ENCODE measurements at regions not wholly inside any gene's neighbourhood (a gene's known extent, or its start where the extent isn't known, plus 50 kb on each side); places are given as distances from the start of the nearest gene placed in this dataset.

DNA sequence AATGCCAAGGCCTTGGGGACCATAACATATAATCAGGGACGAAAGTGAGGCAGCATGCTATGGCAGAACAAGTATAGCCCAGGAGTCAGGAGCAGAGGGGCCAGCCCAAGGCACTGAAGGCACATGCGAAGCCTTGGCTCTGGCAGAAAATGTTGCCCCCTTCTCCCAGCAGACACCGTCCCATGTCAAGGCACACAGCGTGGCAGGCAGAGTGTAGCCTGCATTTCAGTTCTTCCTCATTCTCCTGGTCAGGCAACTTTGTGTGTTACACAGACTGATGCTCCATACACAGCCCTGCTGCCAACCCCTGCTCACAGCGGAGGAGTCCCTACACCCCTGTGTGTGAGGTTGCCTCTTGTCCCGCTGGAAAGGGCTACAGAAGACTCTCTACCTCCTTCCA, 480.8 kb downstream of the BCL11A start:
- no peak overlapping the region for H3K4me2 ChIP-seq
- CTCF ChIA-PET: no interaction called here
- no peak overlapping the region for H3K4me3 ChIP-seq
- ATAC-seq: no peak
- no peaks in the 10 kb centered on the region for H3K9me3 ChIP-seq
- no peak overlapping the region for H3K27ac ChIP-seq
- 33% methylated on average over 6 of the region's 6 CpGs for WGBS (ENCODE audit: missing lambda C conversion rate)
- POLR2A ChIA-PET: no interaction called here
- TF ChIP-seq RFX5 (IDR thresholded peaks at IDR 0.05): no peak
- no peak for TF ChIP-seq CEBPB (IDR thresholded peaks at IDR 0.05)
- no peak for TF ChIP-seq RARB (CRISPR knock-in tag; IDR thresholded peaks at IDR 0.05)
- no peak for TF ChIP-seq HOXB13 (CRISPR knock-in tag; IDR thresholded peaks at IDR 0.05; ENCODE audit: low read depth)
- no peak for TF ChIP-seq ZNF302 (CRISPR knock-in tag; IDR thresholded peaks at IDR 0.05)
- no peak for TF ChIP-seq CBX8 (IDR thresholded peaks at IDR 0.05)
- TF ChIP-seq EHMT2 (IDR thresholded peaks at IDR 0.05; ENCODE audit: low read depth): no peak
- no peak for TF ChIP-seq RNF2 (IDR thresholded peaks at IDR 0.05; ENCODE audit: borderline replicate concordance, low read depth)
- TF ChIP-seq CBX2 (IDR thresholded peaks at IDR 0.05; ENCODE audit: borderline replicate concordance, low read depth): no peak
- TF ChIP-seq SREBF2 (IDR thresholded peaks at IDR 0.05): no peak
- TF ChIP-seq, protein P1, sequence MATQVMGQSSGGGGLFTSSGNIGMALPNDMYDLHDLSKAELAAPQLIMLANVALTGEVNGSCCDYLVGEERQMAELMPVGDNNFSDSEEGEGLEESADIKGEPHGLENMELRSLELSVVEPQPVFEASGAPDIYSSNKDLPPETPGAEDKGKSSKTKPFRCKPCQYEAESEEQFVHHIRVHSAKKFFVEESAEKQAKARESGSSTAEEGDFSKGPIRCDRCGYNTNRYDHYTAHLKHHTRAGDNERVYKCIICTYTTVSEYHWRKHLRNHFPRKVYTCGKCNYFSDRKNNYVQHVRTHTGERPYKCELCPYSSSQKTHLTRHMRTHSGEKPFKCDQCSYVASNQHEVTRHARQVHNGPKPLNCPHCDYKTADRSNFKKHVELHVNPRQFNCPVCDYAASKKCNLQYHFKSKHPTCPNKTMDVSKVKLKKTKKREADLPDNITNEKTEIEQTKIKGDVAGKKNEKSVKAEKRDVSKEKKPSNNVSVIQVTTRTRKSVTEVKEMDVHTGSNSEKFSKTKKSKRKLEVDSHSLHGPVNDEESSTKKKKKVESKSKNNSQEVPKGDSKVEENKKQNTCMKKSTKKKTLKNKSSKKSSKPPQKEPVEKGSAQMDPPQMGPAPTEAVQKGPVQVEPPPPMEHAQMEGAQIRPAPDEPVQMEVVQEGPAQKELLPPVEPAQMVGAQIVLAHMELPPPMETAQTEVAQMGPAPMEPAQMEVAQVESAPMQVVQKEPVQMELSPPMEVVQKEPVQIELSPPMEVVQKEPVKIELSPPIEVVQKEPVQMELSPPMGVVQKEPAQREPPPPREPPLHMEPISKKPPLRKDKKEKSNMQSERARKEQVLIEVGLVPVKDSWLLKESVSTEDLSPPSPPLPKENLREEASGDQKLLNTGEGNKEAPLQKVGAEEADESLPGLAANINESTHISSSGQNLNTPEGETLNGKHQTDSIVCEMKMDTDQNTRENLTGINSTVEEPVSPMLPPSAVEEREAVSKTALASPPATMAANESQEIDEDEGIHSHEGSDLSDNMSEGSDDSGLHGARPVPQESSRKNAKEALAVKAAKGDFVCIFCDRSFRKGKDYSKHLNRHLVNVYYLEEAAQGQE (IDR thresholded peaks at IDR 0.05): no peak
- TF ChIP-seq ZC3H11A (IDR thresholded peaks at IDR 0.05): no peak
- no peak for TF ChIP-seq POLR2A (IDR thresholded peaks at IDR 0.05; ENCODE audit: low read length)
- TF ChIP-seq, protein P2, sequence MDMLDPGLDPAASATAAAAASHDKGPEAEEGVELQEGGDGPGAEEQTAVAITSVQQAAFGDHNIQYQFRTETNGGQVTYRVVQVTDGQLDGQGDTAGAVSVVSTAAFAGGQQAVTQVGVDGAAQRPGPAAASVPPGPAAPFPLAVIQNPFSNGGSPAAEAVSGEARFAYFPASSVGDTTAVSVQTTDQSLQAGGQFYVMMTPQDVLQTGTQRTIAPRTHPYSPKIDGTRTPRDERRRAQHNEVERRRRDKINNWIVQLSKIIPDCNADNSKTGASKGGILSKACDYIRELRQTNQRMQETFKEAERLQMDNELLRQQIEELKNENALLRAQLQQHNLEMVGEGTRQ (IDR thresholded peaks at IDR 0.05): no peak
- no peak for TF ChIP-seq ZSCAN20 (CRISPR knock-in tag; IDR thresholded peaks at IDR 0.05)
- TF ChIP-seq MAZ (IDR thresholded peaks at IDR 0.05; ENCODE audit: borderline replicate concordance, low read depth, low read length): no peak
- FAIRE-seq: no peak
- DNase-seq (ENCODE audit: low read depth in 1 of 2, low spot score in 1 of 2): no peak
- H3K4me1 ChIP-seq: no peaks in the 10 kb centered on the region

DNA sequence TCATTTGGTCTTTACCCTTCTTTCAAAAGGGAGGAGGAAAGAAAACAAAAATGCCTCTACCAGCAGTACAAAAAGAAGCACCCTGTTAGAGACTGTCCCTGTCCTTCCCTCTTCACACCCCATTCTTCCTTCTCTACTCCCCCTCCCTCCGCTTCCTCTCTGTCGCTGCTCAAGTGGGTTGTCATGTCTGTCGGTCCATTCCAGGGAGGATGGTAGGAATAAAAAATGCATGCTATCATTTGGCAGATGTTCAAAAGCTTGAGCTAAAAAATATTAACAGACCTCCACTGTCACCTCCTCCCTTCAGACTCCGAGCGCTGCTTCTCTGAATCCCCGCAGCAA, 482.0 kb downstream of the BCL11A start:
- FAIRE-seq (no peak), DNase-seq (ENCODE audit: low read depth in 1 of 2, low spot score in 1 of 2) (no peak), ATAC-seq (no peak)
- WGBS (ENCODE audit: missing lambda C conversion rate): 55% methylated on average over 6 of the region's 6 CpGs
- CTCF ChIA-PET: no interaction called here
- TF ChIP-seq, protein P3, sequence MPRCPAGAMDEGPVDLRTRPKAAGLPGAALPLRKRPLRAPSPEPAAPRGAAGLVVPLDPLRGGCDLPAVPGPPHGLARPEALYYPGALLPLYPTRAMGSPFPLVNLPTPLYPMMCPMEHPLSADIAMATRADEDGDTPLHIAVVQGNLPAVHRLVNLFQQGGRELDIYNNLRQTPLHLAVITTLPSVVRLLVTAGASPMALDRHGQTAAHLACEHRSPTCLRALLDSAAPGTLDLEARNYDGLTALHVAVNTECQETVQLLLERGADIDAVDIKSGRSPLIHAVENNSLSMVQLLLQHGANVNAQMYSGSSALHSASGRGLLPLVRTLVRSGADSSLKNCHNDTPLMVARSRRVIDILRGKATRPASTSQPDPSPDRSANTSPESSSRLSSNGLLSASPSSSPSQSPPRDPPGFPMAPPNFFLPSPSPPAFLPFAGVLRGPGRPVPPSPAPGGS (IDR thresholded peaks at IDR 0.05): no peak
- TF ChIP-seq CBX2 (IDR thresholded peaks at IDR 0.05; ENCODE audit: borderline replicate concordance, low read depth): no peak
- no peak for TF ChIP-seq JUN (IDR thresholded peaks at IDR 0.05)
- H3K4me3 ChIP-seq: no peak overlapping the region
- H3K9me3 ChIP-seq: no peaks in the 10 kb centered on the region
- H3K4me2 ChIP-seq: no peak overlapping the region
- no peak overlapping the region for H3K27ac ChIP-seq
- H3K4me1 ChIP-seq: no peaks in the 10 kb centered on the region
- POLR2A ChIA-PET: no interaction called here

DNA sequence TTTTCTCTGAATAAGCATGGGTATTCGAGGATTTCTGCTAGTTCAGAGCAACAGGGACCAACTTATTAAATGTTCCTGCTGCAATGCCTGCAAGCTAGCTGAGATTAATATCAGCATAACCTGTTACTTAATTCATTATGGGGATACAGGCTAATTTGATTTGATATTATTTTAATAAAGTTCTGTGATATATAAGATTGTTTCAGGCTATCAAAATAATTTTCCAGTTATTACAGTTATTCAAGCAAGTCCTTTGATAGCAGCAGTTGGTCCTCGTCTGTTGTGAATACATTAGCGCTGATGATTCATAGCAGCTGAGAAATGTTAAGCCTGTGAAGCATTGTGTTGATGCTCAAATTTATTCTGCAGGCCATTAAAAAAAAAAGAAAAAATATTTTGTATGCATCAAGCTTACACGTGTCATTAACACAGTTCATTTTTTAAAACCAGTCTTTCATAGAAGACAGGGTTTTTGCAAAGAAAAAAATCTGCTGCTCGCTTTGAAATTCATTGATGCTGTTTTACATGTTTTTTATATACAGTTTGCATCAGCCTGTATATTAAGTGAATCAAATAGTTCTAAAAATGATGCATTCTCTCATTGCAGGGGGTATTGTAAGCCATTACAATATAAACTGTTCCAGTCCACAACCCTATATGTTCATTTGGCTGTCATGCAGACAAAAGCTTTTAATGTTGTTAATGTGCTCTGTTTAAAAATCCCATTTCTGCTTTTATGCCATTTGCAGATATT, 482.5 kb downstream of the BCL11A start:
- DNase-seq (ENCODE audit: low read depth in 1 of 2, low spot score in 1 of 2) (no peak), ATAC-seq (no peak), FAIRE-seq (no peak)
- no peak for TF ChIP-seq BHLHE40 (IDR thresholded peaks at IDR 0.05; ENCODE audit: low read depth, low read length)
- TF ChIP-seq PHF8 (IDR thresholded peaks at IDR 0.05; ENCODE audit: borderline replicate concordance, low read depth): no peak
- no peak for TF ChIP-seq TFCP2L1 (CRISPR knock-in tag; IDR thresholded peaks at IDR 0.05)
- no peaks in the 10 kb centered on the region for H3K9me3 ChIP-seq
- 14% methylated on average over 5 of the region's 5 CpGs for WGBS (ENCODE audit: missing lambda C conversion rate)
- POLR2A ChIA-PET: no interaction called here
- H3K4me2 ChIP-seq: no peak overlapping the region
- no peak overlapping the region for H3K27ac ChIP-seq
- H3K4me1 ChIP-seq: no peaks in the 10 kb centered on the region
- no peak overlapping the region for H3K4me3 ChIP-seq
- CTCF ChIA-PET: interaction anchor here (2.2 kb wide), 1 partner anchor 44 kb away, joined by 5 read pairs; no protein-coding TSS in a partner anchor

Measured in A549 (cell line).